Hindlimb muscle (tissue), 1 donor: ENCODE measurements at regions not wholly inside any gene's neighbourhood (a gene's known extent, or its start where the extent isn't known, plus 50 kb on each side); places are given as distances from the start of the nearest gene placed in this dataset.
"Not testable (repeated sequence)": the region's sequence is repeated elsewhere in the genome, so short reads cannot be mapped to it uniquely, and the experiment has no call there.

ENCODE experiments used
- DNase-seq: peaks from one replicate; pipeline ENCODE4 v3.0.0-alpha.2; 2013

DNA sequence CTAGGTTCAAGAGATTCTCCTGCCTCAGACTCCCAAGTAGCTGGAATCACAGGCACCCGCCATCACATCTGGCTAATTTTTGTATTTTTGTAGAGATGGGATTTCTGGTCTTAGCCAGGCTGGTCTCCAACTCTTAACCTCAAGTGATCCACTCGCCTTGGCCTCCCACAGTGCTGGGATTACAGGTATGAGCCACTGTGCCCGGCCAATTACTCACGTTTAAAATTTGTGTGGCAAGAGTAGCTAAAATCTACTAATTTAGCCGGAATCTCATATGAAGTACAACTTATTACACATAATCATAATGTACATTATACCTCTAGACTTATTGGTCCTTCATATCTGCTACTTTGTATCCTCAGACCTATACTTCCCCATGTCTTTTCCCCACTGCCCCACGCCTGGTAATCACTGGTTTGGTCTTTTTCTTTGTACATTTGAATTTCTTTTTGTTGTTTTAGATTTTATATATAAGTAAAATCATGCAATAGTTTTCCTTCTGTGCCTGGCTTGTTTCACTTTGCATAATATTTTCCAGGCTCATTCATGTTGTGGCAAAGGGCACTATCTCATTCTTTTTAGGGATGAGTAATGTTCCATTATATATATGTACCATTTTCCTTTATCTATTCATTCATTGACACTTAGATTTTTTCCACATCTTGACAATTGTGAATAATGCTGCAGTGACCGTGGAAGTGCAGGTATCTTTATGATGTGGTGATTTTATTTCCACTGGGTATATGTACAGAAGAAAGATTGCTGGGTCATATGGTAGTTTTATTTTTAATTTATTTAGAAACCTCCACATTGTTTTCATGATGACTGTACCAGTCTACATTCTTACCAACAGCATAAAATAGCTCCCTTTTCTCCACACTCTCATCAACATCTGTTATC, 605.0 kb upstream of the CBLB start:
- DNase-seq = no peak

DNA sequence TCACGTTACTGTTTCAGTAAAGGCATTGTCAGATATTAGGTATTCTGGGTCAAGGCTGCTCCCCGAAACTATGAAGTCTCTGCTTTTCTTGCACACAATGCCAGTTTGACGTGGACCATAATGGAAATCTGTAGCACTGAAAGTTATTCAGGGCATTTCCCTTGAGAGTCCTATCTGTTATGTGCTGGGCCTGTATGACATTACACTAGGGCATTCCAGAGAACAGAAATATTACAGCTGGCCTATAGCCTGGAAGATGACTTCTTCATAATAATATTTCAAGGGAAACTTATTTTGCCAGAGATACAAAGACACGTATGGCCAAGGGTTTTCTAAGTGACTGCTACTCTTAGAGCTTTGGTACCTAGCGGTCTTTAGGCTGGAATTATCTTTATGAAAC, 613.6 kb upstream of the CBLB start:
- no peak for DNase-seq

DNA sequence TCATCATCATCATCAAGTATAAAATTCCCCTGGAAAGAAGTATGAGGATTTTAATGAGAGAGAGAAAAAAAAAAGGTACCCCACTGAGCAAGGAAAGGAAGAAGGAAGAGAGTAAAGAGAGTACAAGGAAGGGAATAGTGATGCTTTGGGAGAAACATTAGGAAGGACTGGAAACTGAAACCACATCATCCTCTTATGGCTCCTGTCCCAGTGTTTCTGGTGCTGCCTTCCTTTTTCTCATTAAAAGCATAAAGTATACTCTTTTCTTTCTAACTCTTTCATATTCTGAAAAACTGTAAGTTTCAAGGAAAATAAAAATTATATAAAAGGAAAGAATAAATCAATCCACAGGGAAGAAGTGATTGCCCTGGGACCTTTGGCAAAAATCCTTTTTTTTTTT, 616.4 kb upstream of the CBLB start:
- peak; percentile 24 for DNase-seq

DNA sequence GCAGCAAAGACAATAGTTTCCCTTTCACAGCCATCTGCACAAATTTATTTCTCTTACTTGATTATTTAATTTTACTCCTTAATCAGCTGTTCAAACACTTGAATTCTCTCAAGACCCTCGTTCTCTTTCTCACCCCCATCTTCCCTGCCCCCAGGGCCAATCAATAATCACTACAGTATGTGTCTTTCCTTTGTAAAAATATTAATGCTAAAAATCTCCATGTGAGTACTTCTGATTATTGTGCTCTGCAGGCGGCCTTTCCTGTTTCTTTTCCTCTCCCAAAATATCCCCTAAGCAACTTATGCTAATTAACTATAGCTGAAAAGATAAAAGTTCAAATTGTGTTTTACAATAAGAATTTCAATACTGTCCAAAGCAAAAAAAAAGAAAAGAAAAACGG, 617.0 kb upstream of the CBLB start:
- DNase-seq = no peak

DNA sequence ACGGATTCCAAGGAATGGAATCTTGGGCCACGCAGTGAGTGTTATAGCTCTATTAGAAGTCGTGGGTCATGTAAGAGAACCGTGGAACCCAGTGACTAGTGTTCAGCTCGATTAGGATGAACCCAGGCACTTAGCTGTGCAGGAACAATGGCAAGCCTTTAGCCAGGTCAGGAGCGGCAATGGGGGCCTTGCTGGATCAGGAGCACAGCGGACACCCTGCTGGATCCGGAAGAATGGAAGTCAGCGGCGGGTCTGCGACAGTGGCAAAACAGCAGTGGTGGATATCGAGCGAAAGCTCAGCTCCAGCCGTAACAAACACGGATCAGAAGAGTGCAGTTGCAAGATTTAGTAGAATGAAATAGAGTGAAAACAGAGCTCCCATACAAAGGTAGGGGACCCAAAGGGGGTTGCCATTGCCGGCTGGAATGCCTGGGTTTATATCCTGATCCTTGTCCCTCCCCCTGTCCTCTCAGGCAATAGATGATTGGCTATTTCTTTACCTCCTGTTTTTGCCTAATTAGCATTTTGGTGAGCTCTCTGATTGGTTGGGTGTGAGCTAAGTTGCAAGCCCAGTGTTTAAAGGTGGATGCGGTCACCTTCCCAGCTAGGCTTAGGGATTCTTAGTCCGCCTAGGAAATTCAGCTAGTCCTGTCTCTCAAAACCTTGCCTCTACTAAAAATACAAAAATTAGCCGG, 618.3 kb upstream of the CBLB start:
- DNase-seq = not testable (repeated sequence)

DNA sequence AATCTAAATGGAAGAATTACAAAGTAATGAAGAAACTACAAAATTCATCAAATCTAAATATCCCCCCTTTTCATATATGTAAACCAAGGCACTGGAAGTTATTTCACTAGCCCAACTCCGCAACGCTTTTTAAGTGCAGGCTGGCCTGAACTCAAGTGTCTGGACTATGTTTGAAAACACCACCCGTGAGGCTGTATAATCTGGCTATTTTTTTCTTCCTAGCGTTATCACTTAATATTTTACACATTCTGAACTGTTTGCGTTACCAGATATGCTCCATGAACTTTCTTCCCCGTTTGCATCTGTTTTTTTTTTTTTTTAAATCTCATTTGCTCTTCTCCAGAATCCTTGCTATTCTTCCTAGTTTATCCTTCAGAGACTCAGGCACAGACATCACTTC, 619.5 kb upstream of the CBLB start:
- DNase-seq = no peak

DNA sequence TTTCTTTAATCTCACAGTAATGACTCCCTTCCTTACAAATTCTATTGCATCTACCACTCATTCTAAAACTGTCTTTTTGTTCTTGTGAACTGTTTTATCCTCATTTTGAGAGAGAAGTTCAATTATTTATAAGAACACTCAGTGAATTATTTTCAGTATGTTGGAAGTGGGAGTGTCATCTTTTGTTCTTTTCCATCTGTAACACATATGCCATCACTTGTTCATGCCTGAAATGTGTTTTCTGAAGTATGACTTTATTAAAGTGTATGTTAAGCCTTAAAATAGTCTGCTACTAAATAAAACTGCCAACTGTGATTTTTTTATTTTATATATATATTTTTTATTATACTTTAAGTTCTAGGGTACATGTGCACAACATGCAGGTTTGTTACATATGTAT, 623.0 kb upstream of the CBLB start:
- DNase-seq = no peak

DNA sequence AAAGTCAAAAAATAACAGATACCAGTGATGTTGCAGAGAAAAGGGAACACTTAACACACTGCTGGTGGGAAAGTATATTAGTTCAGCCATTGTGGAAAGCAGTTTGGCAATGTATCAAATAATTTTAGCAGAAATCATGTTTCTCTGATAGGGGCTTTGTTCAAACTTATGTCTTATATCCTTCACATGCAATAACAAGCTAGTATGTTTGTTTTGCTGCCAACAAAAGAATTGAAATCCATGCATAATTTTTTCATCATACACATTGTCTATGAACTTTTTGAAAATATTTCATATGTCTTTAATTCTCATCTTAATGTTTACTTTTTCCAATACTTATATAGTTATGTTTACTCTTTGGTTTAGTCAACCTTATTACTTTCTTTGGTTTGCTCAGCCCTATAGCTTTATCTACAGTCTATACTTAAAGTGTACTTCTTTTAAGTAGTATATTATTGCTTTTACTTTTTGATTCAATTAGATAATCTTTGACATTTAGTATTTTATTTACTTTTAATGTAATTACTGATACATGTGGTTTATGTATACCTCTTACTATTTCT, 639.6 kb upstream of the CBLB start:
- no peak for DNase-seq

DNA sequence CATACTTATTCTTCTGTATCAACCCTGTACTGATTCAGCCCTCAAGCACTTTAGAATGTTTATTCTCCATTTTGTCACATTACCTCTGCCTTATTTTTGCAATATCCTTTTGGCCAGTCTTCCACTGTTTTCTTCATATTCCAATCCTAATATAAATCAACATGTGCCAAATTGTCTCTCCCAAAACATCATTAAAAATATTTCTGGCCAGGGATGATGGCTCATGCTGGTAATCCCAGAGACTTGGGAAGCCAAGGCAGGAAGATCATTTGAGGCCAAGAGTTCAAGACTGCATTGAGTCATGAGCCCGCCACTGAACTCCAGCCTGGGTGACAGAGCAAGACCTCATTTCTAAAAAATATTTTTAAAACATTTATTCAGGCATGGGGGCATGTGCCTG, 641.4 kb upstream of the CBLB start:
- no peak for DNase-seq

DNA sequence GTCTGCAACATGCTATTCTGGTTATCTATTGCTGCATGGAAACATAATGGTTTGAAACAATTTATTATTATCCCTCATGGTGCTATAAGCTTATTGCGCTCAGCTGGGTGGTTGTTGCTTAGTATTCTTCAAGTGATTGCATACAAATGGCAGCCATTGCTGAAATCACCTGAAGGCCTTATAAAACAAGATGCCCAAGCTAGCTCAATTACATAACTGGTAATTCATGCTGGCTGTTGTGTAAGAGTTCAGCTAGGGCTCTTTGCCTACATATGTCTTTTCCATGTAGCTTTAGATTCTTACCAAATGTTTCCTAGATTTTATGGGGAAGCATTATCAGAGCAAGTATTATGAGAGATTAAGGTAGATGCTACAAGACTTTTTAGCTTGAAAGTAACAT, 644.0 kb upstream of the CBLB start:
- DNase-seq = no peak

DNA sequence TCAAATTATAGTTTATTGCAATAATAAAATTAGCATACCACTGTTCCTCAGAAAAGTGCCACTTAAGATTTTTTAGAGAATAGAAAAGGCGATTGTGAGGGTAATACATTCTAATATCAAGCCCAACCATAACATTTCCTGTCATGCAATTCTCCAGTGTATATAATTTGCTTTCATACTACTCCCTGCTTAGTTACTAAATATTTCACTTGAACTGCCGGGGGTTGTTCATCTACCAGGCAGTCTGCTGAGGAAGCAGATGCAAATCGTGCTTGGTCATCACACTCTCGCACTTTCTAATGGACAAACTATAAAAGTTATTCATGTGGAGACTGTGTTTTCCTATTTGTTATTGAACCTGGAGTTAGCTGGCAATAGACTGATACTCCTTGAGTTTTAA, 645.6 kb upstream of the CBLB start:
- DNase-seq = no peak

DNA sequence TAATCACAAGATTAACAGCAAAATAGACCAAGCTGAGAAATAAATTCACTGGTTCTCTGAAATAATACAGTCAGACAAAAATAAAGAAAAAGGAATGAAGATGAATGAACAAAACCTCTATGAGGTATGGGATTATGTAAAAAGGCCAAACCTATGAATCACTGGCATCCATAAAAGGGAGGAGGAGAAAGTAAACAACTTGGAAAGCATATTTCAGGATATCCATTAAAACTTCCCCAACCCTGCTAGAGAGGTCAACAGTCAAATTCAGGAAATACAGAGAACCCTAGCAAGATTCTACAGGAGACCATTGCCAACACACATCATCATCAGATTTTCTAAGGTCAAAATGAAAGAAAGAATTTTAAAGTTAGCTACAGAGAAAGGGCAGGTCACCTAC, 649.7 kb upstream of the CBLB start:
- DNase-seq = no peak

DNA sequence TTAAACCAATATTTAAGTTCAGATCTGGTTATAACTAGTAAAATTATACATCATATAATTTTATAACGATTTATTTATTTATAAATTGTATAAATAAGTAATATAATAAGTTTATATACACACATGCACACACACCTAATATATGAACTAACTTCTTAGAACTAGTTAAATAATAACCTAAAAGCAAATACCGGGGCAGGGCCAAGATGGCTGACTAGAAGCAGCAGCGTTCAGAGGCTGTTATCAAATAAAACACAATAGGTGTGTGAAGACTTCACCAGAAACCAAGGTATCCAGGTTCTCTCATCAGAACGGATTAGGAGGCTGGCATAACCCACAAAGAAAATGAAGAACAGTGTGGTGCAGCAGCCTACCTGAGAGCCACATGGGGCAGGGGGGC, 653.6 kb upstream of the CBLB start:
- DNase-seq = no peak

DNA sequence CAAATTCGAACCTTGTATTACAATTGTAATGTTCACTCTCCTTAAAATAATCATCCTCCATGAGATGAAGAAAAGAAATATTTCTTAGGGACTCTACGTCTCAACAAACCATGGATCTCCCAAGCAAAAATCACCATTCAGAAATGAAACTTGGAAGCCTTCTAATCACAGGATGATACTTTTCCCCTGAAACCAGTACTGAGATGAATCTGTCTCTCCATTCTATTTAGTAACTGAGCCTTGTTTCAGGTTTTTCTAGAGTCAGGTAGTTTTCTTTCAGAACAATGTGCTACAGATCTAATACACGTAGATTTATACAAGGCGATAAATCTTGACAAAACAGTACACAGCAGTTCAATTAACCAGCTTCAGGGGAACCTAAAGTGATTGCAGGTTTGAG, 660.1 kb upstream of the CBLB start:
- no peak for DNase-seq

DNA sequence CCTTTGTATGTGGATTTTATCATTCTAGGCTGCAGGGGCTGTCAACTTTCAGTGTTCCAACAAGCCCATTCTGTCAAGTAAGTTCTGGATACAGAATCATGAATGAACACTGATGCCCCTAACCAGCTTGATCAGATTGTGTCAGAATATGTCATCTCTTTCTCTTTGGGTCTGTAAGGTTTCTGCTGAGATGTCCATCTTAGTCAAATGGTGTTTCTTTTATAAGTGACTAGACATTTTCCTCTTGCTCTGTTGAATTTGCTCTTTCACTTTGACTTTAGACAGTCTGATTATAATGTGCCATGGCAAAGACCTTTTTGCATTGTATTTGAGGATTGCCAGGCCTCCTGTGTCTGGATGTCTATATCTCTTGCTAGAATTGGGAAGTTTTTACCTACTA, 660.9 kb upstream of the CBLB start:
- no peak for DNase-seq

DNA sequence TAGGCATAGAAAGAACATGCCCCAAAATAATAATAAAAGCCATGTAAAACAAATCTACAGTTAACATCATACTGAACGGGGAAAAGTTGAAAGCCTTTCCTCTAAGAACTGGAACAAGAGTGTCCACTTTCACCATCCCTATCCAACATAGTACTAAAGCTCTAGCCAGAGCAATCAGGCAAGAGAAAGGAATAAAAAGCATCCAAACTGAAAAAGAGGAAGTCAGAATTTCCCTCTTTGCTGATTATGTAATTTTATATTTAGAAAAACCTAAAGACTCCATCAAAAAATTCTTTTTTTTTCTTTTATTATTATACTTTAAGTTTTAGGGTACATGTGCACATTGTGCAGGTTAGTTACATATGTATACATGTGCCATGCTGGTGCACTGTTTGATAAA, 661.6 kb upstream of the CBLB start:
- no peak for DNase-seq

DNA sequence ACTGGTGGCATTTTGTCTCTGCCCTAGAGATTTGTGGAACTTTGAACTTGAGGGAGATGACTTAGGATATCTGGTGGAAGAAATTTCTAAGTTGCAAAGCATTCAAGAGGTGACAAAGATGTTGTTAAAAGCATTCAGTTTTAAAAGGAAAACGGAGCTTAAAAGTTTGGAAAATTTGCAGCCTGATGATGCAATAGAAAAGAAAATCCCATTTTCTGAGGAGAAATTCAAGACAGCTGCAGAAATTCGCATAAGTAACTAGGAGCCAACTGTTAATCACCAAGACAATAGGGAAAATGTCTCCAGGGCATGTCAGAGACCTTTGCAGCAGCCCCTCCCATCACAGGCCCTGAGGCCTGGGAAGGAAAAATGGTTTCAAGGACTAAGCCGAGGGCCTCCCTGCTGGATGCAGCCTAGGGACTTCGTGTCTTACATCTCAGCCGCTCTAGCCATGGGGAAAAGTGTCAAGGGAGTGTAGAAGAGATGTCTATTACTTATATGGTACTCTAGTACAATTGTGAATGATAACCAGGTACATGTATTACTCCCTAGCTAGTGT, 663.0 kb upstream of the CBLB start:
- not testable (repeated sequence) for DNase-seq

DNA sequence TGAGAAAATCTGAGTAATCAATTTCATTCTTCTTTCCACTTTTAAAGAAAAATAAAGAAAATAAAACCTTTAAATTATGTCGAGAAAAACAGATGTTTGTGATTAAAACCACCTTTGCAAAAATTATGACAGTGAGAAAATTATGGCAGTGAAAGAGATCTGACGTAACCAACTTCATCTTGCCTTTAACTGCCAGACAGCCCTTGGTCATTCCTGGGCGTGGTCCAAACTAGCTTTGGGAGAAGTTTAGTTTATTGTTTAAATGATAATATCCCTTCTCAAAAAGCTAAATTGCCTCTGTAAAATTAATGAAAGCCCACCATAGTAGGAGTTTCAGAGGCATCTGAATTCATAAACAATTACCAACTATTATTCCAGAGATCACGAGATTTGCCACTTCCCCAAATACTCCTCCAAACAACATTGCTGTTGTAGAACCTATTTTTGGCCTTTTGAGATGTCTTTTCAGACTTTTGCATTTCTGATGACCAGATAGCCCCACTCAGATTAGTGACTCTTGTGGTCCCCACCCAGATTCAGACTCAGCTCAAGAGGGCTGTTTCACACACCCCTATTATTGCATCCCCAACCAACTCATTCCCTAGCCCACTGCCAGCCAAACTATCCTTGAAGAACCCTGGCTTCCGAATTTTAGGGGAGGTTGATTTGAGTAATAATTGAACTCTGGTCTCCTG, 664.4 kb upstream of the CBLB start:
- DNase-seq = no peak

DNA sequence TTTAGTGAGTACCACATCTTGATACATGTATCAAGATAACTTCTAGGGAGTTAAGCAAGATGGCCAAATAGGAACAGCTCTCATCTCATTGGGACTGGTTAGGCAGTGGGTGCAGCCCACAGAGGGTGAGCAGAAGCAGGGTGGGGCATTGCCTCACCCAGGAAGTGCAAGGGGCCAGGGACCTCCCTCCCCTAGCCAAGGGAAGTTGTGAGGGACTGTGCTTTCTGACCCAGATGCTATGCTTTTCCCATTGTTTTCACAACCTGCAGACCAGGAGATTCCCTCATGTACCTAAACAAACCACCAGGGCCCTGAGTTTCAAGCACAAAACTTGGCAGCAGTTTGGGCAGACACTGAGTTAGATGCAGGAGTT, 665.0 kb upstream of the CBLB start:
- DNase-seq = no peak

DNA sequence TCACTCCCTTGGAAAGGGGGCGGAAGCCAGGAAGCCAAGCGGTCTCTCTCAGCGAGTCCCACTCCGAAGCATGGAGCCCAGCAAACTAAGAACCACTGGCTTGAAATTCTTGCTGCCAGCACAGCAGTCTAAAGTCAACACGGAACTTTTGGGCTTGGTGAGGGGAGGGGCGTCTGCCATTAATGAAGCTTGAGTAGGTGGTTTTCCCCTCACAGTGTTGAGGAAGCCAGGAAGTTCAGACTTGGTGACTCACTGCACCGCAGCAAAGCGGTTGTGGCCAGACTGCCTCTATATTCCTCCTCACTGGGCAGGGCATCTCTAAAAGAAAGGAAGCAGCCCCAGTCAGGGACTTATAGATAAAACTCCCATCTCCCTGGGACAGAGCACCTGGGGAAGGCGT, 665.4 kb upstream of the CBLB start:
- DNase-seq = no peak

DNA sequence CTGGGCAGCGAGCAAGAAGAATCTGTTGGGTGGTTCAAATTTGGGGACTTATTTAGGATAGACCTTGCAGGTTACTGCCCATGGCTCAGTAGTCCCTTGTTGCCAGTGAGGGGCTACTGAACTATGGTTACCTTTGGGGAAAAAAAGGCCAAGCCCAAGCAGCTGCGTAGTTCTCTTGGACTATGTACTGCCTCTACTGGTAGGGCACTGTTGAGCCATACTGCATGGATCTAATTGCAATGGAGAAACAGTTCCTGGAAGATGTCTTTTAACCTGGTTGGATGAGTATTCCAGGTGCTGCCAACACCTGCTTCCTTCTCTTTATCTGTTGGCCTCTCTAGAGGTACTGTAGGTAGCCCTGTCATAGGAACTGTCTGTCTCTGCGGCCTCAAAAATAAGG, 671.9 kb upstream of the CBLB start:
- no peak for DNase-seq

DNA sequence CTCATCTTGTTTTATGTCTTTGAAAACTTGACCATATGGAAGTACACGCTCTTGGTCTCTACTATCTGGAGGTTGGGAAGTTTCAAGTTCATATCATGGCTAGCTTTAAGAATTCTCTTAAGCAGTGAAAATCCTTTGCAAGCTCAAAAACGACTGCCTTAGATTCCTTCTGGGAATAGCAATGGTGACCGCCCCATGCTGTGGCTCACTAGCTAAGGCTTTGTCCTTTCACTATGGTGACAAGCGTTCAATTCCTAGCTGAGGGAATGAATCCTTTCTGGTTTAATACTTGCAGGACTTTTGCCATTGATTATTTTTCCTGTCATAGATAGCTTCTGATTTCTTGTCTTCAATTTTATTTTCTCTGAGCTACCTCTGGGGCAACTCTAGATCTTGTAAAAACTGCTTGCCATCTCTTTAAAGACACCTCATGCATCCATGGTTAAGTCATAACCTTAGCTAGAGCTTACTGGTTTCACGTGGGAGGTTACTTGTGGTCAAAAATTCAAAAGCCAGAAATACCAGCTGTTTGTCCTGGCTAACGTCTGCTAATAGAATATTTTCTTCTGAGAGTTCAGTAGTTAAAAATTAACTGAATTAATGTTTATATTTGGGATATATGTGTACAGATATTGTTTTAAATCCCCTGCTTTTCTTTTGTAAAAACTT, 673.4 kb upstream of the CBLB start:
- no peak for DNase-seq
